ENCODE measurements at regions not wholly inside any gene's neighbourhood (a gene's known extent, or its start where the extent isn't known, plus 50 kb on each side); places are given as distances from the start of the nearest gene placed in this dataset.
A peak's percentile ranks its signal among the peaks of the same experiment; 100 is the strongest.

DNA sequence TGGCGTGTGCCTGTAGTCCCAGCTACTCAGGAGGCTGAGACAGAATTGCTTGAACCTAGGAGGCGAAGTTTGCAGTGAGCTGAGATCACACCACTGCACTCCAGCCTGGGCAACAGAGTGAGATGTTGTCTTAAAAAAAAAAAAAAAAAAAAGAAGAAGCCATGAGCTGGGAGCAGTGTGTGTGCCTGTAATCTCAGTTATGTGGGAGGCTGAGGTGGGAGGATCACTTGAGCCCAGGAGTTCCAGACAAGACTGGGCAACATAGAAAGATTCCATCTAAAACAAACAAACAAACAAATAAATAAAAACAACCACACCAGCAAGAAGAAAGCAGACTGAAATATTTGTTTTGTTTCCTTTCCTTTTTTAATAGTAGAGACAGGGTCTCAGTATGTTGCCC, 62.2 kb upstream of the KIF13A start:
- Histone ChIP-seq H2AFZ (ENCODE audit: low read length) (no peak overlapping the region), H3K4me2 (ENCODE audit: extremely low read depth, insufficient read depth, low read length) (no peak overlapping the region), H3K4me1 (ENCODE audit: control insufficient read depth, extremely low read depth, insufficient read depth, low read length) (peaks cover 3% of the 10 kb centered on the region), H3K9ac (ENCODE audit: insufficient read depth, low read length) (no peak overlapping the region), H3K36me3 (ENCODE audit: control insufficient read depth, insufficient read depth, low read length) (no peaks in the 10 kb centered on the region), H4K20me1 (ENCODE audit: control insufficient read depth, extremely low read depth, insufficient read depth, low read length) (no peaks in the 10 kb centered on the region), H3K79me2 (ENCODE audit: control insufficient read depth, insufficient read depth, low read length) (no peaks in the 10 kb centered on the region), H3K27me3 (ENCODE audit: control insufficient read depth, insufficient read depth, low read length) (no peaks in the 10 kb centered on the region), H3K9me3 (ENCODE audit: control insufficient read depth, insufficient read depth, low read depth, low read length) (no peaks in the 10 kb centered on the region), H3K27ac (ENCODE audit: insufficient read depth, low read length) (no peak overlapping the region), H3K4me3 (replicated peaks in 1 of 4; ENCODE audit: control extremely low read depth in 1 of 4, insufficient read depth in 1 of 4, low read depth in 3 of 4, low read length in 4 of 4) (no peak overlapping the region)
- TF ChIP-seq EZH2 (IDR thresholded peaks at IDR 0.05; ENCODE audit: low read length, missing control alignments): no peak
- no peak for TF ChIP-seq CTCF (conservative IDR thresholded peaks at IDR 0.05 in 1 of 2, IDR thresholded peaks at IDR 0.05 in 1 of 2; ENCODE audit: low read depth in 1 of 2, low read length in 2 of 2)
- DNase-seq (ENCODE audit: low read depth in 2 of 2): no peak

GRCh38 chr6:18048953-18049630, 61.7 kb upstream of the KIF13A start:
- Histone ChIP-seq H3K4me2 (ENCODE audit: extremely low read depth, insufficient read depth, low read length) (no peak overlapping the region), H3K27ac (ENCODE audit: insufficient read depth, low read length) (no peak overlapping the region), H3K4me3 (replicated peaks in 1 of 4; ENCODE audit: control extremely low read depth in 1 of 4, insufficient read depth in 1 of 4, low read depth in 3 of 4, low read length in 4 of 4) (no peak overlapping the region), H4K20me1 (ENCODE audit: control insufficient read depth, extremely low read depth, insufficient read depth, low read length) (no peaks in the 10 kb centered on the region), H3K9me3 (ENCODE audit: control insufficient read depth, insufficient read depth, low read depth, low read length) (no peaks in the 10 kb centered on the region), H3K9ac (ENCODE audit: insufficient read depth, low read length) (no peak overlapping the region), H3K27me3 (ENCODE audit: control insufficient read depth, insufficient read depth, low read length) (no peaks in the 10 kb centered on the region), H3K4me1 (ENCODE audit: control insufficient read depth, extremely low read depth, insufficient read depth, low read length) (peaks cover 3% of the 10 kb centered on the region), H2AFZ (ENCODE audit: low read length) (no peak overlapping the region), H3K36me3 (ENCODE audit: control insufficient read depth, insufficient read depth, low read length) (no peaks in the 10 kb centered on the region), H3K79me2 (ENCODE audit: control insufficient read depth, insufficient read depth, low read length) (no peaks in the 10 kb centered on the region)
- no peak for DNase-seq (ENCODE audit: low read depth in 2 of 2)
- TF ChIP-seq EZH2 (IDR thresholded peaks at IDR 0.05; ENCODE audit: low read length, missing control alignments) (no peak), CTCF (conservative IDR thresholded peaks at IDR 0.05 in 1 of 2, IDR thresholded peaks at IDR 0.05 in 1 of 2; ENCODE audit: low read depth in 1 of 2, low read length in 2 of 2) (no peak)

DNA sequence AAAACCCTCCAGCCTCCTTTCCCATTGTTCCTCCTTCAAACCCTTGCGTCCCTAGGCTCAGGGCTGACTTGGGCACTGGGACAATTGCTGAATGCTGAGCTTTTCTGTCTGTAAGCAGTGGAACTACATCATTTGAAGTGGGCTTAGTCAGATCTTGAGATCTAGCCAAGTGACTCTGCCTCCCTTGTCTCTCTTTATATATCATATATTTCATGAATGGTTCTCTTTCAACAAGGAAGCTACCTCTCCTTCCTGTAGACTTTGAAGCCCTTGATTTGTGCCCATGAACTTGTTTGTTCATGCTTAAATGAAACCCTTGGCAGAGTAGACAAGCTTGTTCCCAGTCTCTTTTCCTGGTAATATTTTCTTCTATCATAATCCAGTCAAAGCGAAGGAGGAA, 60.0 kb upstream of the KIF13A start:
- H3K4me3 ChIP-seq (replicated peaks in 1 of 4; ENCODE audit: control extremely low read depth in 1 of 4, insufficient read depth in 1 of 4, low read depth in 3 of 4, low read length in 4 of 4): no peak overlapping the region
- no peak overlapping the region for H3K27ac ChIP-seq (ENCODE audit: insufficient read depth, low read length)
- H3K36me3 ChIP-seq (ENCODE audit: control insufficient read depth, insufficient read depth, low read length): no peaks in the 10 kb centered on the region
- peak; percentile 67 to 78 for DNase-seq (ENCODE audit: low read depth in 2 of 2)
- H3K27me3 ChIP-seq (ENCODE audit: control insufficient read depth, insufficient read depth, low read length): no peaks in the 10 kb centered on the region
- H4K20me1 ChIP-seq (ENCODE audit: control insufficient read depth, extremely low read depth, insufficient read depth, low read length): no peaks in the 10 kb centered on the region
- peaks cover 9% of the 10 kb centered on the region for H3K4me1 ChIP-seq (ENCODE audit: control insufficient read depth, extremely low read depth, insufficient read depth, low read length)
- TF ChIP-seq CTCF (conservative IDR thresholded peaks at IDR 0.05 in 1 of 2, IDR thresholded peaks at IDR 0.05 in 1 of 2; ENCODE audit: low read depth in 1 of 2, low read length in 2 of 2): no peak
- TF ChIP-seq EZH2 (IDR thresholded peaks at IDR 0.05; ENCODE audit: low read length, missing control alignments): no peak
- no peaks in the 10 kb centered on the region for H3K9me3 ChIP-seq (ENCODE audit: control insufficient read depth, insufficient read depth, low read depth, low read length)
- no peak overlapping the region for H3K9ac ChIP-seq (ENCODE audit: insufficient read depth, low read length)
- no peak overlapping the region for H2AFZ ChIP-seq (ENCODE audit: low read length)
- H3K79me2 ChIP-seq (ENCODE audit: control insufficient read depth, insufficient read depth, low read length): no peaks in the 10 kb centered on the region
- H3K4me2 ChIP-seq (ENCODE audit: extremely low read depth, insufficient read depth, low read length): no peak overlapping the region
